Epithelial cell of prostate (primary cell): ENCODE measurements at regions not wholly inside any gene's neighbourhood (a gene's known extent, or its start where the extent isn't known, plus 50 kb on each side); places are given as distances from the start of the nearest gene placed in this dataset.
"Not testable (repeated sequence)": the region's sequence is repeated elsewhere in the genome, so short reads cannot be mapped to it uniquely, and the experiment has no call there.

Experiments
- DNase-seq: peaks from one replicate; pipeline ENCODE4 v3.0.0-alpha.2; 2011; ENCODE audit warnings: low read depth, low spot score
- H3K27ac ChIP-seq: fragments of 450-650 bp; 2 replicates; pipeline ENCODE4 v1.5.1; 2017; ENCODE audit warnings: mild to moderate bottlenecking

- H3K27ac ChIP-seq, result no peak overlapping the region
- no peak for DNase-seq
Observed at GRCh38 chr12:28683366-28683765, 465.7 kb upstream of the FAR2 start.

DNA sequence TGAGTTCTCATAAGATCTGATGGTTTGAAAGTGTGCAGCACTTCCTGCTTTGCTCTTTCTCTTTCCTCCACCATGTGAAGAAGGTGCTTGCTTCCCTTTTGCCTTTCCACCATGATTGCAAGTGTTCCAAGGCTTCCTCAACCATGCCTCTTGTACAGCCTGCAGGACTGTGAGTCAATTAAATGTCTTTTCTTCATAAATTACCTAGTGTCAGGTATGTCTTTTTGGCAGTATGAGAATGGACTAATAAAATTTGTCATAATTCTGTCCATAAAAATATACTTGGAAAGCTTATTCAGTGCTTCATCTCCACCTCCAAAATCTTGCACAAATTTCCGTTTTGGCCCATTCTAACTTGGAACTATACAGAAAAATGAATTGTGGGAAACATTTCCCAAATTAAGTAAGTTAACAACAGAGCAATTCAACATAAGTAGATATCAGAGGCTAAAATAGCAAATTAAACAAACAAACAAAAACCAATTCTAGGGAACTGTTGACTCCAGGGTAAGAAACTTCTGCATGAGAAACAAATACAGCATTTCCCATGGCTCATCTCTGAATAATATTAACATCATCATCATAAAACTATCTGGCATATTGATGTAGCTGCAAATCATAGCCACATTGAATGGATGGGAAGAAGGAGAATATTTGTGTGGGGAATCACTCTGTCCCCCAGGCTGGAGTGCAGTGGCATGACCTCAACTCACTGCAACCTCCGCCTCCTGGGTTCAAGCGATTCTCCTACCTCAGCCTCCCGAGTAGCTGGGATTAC is 459.5 kb upstream of the FAR2 start:
- no peak for DNase-seq
- H3K27ac ChIP-seq, result no peak overlapping the region

GRCh38 chr12:28693565-28694219 is 455.4 kb upstream of the FAR2 start:
- no peak for DNase-seq
- no peak overlapping the region for H3K27ac ChIP-seq

GRCh38 chr12:28698553-28698952 is 450.5 kb upstream of the FAR2 start:
- no peak overlapping the region for H3K27ac ChIP-seq

DNA sequence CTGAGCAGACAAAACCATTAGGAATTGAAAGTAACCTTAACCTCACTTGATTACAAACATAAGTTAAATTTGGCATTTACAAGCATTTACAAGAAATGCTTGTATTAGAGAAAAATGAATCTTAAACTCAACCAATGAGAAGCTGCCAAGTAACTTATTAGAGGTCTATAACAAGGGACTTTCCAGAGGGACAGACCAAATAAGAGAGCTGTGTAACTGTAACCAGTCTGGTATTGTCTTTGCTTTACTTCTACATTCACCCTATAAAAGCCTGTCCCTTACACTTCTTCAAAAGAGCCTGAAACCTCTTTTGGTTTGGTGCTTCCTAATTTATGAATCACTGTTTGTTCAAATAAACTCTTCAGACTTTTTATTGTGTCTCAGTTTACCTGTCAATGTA is 450.0 kb upstream of the FAR2 start:
- no peak for DNase-seq
- no peak overlapping the region for H3K27ac ChIP-seq

More at GRCh38 chr12:28698553-28698952, 450.5 kb upstream of the FAR2 start:
- DNase-seq, result no peak

- no peak for DNase-seq
- H3K27ac ChIP-seq, result no peak overlapping the region
Observed at GRCh38 chr12:28700161-28700560, 448.9 kb upstream of the FAR2 start.

- DNase-seq, result no peak
- no peak overlapping the region for H3K27ac ChIP-seq
Observed at GRCh38 chr12:28704477-28705169, 444.5 kb upstream of the FAR2 start.

DNA sequence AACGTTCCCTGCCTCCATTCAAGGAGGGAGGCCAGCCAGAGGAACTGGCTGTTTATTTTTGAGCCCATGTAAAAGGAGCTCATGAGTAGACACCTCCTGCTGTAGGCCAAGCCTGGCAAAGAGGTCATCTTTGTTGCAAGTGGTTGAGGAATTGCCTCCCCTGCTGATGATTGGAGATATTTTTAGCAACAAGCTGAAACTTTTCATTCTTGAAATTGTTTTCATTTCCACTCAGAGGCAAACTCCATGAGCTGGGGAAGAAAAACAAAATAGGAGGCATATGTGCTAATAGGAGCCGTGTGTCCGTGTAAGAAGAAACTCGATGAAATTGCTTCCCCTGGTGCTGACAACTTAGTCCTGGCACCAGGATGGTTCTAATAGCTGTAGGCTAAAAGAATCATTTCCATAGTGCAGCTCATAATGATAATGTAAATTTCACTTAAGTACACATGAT is 440.1 kb upstream of the FAR2 start:
- no peak for DNase-seq
- no peak overlapping the region for H3K27ac ChIP-seq

DNA sequence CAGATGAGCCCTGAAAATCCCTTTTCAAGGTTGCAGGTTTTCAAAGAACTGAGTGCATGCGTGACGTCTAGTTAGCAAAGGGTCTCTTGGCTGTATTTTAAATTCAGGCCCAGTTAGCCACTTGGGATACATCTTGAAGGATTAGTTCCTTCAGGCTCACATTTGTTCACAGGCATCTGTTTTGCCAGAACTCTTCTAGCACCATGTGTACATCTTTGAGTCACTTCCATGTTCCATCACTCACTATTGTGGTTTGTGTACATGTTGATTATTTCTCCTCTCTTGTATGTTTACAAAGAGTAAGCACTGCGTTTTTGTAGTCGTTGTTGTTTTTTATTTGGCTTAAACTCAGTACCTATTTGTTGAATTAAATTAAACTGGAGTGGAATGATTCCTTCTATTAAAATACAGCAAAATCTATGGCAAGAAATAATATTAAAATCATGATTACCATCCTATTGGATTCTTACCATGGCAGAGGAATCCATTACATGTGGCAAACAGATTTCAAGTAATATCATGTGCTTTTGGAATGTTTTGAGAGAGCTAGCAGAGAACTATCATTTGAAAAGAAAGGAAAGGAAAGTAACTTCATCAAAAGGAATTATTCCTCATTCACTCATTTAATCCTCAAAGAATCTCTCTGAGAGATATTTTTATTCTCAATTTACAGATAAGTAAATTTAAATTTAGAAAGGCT is 438.9 kb upstream of the FAR2 start:
- no peak for DNase-seq
- H3K27ac ChIP-seq, result no peak overlapping the region

DNA sequence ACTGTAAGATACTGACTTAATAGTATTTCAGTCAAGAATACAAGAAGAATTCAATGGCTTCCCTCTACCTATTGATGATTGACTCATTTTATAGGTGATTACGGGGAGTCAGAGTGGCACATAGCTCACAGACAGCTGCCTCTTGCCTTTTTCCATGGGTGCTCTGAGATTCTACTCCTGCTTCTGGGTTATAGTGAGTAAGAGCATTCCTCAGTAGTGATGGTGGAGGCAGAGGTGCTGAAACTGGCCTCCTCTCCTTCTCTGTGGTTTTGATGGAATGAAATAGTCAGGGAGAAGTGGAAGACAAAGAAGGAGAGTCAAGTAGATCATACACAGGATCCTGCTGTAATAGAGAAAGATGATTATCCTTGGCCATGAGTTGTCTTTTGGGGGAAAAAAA is 438.2 kb upstream of the FAR2 start:
- no peak overlapping the region for H3K27ac ChIP-seq
- peak; percentile 49 for DNase-seq

DNA sequence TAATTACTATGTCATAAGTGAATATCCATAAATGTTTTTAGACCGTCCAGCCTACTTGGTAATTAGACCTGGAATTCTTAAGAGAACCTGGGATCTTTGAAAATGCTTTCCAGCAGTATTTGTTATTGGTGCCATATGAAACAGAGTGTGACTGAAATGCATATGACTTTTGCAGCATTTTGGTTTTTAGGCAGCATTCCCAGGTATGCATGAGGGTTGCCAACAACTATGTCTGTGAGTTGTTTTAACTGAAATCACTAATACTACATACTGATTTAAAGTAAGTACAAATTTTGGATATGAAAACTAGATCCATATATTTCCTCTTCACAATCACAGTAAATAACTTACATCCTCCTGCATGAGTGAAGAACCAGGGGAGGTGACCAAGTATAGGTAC is 437.7 kb upstream of the FAR2 start:
- DNase-seq, result no peak
- H3K27ac ChIP-seq, result no peak overlapping the region

DNA sequence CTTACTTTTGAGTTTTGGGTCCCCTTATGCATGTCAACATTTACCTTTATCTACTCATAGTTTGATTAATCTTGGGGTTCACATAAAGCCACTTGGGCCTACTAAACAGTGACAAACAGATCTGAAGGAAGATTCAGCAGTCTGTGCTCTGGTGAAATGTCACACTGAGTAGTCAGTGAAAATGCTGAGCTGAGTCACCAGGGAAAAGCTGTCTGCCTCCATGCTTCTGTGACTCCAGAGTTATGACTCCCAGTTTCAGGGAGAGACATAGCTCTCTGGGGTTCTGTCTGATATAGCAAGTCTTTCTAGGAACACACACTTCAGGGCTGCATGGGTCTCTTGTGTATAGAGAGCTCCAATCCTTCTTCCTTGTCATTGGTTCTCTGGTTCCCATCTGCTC is 406.3 kb upstream of the FAR2 start:
- no peak for DNase-seq
- H3K27ac ChIP-seq, result no peak overlapping the region

DNA sequence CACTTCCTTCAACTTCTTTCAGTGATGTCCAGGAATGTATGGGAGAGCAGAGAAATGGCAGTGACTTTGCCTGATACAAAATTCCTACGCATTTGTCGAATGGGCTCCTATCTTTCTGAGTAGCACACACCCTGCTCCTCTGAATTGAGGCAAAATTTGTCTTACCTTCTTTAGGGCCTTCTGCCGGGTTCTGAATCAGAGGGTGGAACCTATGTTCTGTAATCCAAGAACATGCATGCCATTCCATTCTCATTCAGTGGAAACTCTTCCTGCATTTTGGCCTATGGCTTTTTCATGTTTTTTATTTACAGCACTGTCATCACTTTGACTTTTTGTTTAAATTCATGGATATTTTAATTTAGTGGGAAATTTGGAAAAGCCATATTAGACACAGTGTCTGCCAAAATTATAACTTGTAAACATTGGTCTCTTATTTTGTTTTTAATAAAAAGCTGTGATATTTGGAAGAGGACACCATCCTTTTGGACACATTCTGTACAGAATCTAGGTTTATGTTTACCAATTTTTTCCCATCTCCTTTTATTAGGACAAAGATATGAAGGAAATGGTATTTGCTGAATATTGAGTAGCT is 402.2 kb upstream of the FAR2 start:
- no peak for DNase-seq
- no peak overlapping the region for H3K27ac ChIP-seq

DNA sequence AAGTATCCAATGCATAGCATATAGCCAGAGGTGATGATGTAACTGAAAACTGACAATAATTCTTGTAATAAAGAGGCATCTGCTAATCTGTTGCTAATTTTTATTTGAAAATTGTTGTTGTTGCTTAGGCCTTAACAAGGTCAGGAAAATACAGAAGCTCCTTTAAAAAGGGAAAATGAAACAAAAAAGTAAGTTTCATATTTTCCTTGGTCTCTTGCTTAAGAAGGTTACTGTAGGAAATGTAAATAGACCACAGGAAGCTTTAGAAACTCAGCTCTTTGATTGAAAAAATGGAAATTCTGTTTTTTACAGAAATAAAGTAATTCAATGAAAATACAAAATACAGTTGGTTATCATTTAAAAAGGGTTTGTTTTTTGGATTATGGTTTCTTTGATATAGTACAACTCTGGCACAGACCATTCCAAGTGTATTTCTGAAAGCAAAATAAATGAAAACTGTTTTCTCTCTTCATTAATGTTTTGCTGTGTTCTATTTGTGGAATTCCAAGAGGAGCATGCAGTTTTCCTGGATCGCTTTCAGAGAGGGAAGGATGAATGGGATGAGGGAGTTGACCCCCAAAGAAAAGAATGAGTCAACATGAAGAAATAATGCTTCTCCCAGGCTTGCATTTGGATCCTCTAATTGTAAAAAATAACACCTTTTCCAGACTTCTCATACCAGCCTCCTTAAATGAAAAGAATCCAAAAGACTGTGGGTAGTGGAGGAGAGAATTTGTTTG is 398.0 kb upstream of the FAR2 start:
- no peak overlapping the region for H3K27ac ChIP-seq
- DNase-seq, result no peak

GRCh38 chr12:28755027-28755426 is 394.1 kb upstream of the FAR2 start:
- no peak overlapping the region for H3K27ac ChIP-seq
- no peak for DNase-seq

DNA sequence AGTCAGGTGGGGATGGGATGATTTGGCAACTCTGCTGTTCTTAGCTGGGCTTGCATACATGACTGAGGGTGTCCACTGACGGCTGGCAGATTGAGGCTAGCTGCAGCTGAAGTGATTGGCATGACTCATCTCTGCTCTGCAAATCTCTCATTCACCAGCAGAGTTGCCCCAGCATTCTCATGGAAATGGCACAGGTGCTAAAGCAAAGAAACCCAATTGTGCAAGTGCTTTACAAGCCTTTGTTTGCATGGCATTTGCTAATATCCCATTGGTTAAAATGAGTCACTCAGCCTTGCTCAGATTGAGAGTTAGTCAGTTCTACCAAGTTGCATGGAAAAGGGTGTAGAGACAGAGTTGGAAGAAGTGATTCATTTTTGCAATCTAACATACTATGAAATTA is 389.7 kb upstream of the FAR2 start:
- DNase-seq, result peak; percentile 84
- H3K27ac ChIP-seq, result no peak overlapping the region

DNA sequence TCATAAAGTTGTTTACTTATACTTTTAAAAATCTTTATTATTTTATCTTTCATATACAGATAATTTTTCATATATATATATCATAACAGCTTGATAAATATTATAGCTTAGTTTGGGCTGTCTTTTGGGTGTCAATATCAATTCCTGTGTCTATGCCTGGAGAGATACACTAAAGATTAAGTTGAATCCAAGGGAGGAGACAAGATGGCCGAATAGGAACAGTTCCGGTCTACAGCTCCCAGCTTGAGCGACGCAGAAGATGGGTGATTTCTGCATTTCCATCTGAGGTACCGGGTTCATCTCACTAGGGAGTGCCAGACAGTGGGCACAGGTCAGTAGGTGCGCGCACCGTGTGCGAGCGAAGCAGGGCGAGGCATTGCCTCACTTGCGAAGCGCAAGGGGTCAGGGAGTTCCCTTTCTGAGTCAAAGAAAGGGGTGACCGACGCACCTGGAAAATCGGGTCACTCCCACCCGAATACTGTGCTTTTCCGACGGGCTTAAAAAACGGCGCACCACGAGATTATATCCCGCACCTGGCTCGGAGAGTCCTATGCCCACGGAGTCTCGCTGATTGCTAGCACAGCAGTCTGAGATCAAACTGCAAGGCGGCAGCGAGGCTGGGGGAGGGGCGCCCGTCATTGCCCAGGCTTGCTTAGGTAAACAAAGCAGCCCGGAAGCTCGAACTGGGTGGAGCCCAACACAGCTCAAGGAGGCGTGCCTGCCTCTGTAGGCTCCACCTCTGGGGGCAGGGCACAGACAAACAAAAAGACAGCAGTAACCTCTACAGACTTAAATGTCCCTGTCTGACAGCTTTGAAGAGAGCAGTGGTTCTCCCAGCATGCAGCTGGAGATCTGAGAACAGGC is 388.8 kb upstream of the FAR2 start:
- not testable (repeated sequence) for DNase-seq, H3K27ac ChIP-seq

- not testable (repeated sequence) for H3K27ac ChIP-seq, DNase-seq
Observed at GRCh38 chr12:28761897-28762296, 387.2 kb upstream of the FAR2 start.

DNA sequence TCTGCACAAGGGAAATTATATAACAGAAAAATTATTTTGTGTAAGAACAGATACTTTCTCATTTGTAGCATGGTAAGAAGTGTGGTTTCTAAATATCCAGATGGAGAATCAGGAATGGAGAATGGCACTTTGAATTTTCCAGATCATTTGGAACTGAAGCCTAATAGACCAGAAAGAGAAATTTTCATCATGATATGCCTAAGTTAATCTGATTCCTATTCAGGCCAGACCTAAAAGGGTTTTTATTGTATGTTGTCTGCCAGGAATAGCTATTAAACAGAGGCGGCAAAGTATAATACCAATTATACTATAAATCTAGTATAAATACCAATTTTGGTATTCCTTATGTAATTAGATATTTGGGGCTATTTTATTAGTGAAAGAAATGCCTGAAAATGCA is 382.7 kb upstream of the FAR2 start:
- no peak for DNase-seq
- H3K27ac ChIP-seq, result no peak overlapping the region
